Neuronal stem cell (in vitro differentiated cells): ENCODE measurements at regions not wholly inside any gene's neighbourhood (a gene's known extent, or its start where the extent isn't known, plus 50 kb on each side); places are given as distances from the start of the nearest gene placed in this dataset.
A peak's percentile ranks its signal among the peaks of the same experiment; 100 is the strongest.

Source experiments
- DNase-seq: peaks from one replicate; pipeline ENCODE4 v3.0.0-alpha.2; 2013; ENCODE audit warnings: low spot score
- H2AFZ ChIP-seq: one replicate; pipeline ENCODE4 v1.6.1; 2013; ENCODE audit warnings: mild to moderate bottlenecking, low read length, inconsistent platforms
- H2AK5ac ChIP-seq: 2 replicates; pipeline ENCODE4 v1.6.1; 2013; ENCODE audit warnings: low read depth, mild to moderate bottlenecking, inconsistent platforms, low read length, moderate library complexity, mixed read lengths
- H2BK120ac ChIP-seq: 2 replicates; pipeline ENCODE4 v1.6.1; 2013; ENCODE audit warnings: low read depth, mild to moderate bottlenecking, inconsistent platforms, low read length, moderate library complexity, mixed read lengths
- H2BK12ac ChIP-seq: one replicate; pipeline ENCODE4 v1.6.1; 2013; ENCODE audit warnings: low read length, inconsistent platforms
- H2BK15ac ChIP-seq: 2 replicates; pipeline ENCODE4 v1.6.1; 2013; ENCODE audit warnings: mild to moderate bottlenecking, low read length, inconsistent platforms, mixed read lengths
- H2BK5ac ChIP-seq: one replicate; pipeline ENCODE4 v1.6.1; 2013; ENCODE audit warnings: inconsistent platforms, mild to moderate bottlenecking, low read length, moderate library complexity
- H3K14ac ChIP-seq: one replicate; pipeline ENCODE4 v1.6.1; 2013; ENCODE audit warnings: low read length, inconsistent platforms
- H3K18ac ChIP-seq: 2 replicates; pipeline ENCODE4 v1.6.1; 2013; ENCODE audit warnings: low read length, inconsistent platforms
- H3K23ac ChIP-seq: 2 replicates; pipeline ENCODE4 v1.6.1; 2013; ENCODE audit warnings: low read depth, mild to moderate bottlenecking, mixed read lengths, low read length, inconsistent platforms; ENCODE audit not compliant: poor library complexity
- H3K27ac ChIP-seq: replicated peaks from 3 replicates; pipeline ENCODE4 v1.5.1; 2013; ENCODE audit warnings: low read length, inconsistent platforms
- H3K27me3 ChIP-seq, 3 experiments: 2 replicates each; pipeline ENCODE4 v1.6.1; 2013; ENCODE audit warnings: low read length in 3 of 3, mild to moderate bottlenecking in 2 of 3, inconsistent platforms in 1 of 3, low read depth in 1 of 3, mixed read lengths in 1 of 3, moderate library complexity in 1 of 3; ENCODE audit not compliant: control insufficient read depth in 3 of 3, insufficient read depth in 3 of 3
- H3K36me3 ChIP-seq, 2 donors: replicated peaks in 1 of 2; 2 replicates each; pipeline ENCODE4 v1.6.1; 2013; ENCODE audit warnings: low read length in 2 of 2; ENCODE audit not compliant: control insufficient read depth in 2 of 2, insufficient read depth in 2 of 2
- H3K4ac ChIP-seq: 2 replicates; pipeline ENCODE4 v1.6.1; 2013; ENCODE audit warnings: inconsistent platforms, mild to moderate bottlenecking, low read length, moderate library complexity
- H3K4me1 ChIP-seq, 2 donors: 1 replicate in 1 of 2; 2 replicates in 1 of 2; pipeline ENCODE4 v1.6.1; 2013; ENCODE audit warnings: low read length in 2 of 2, low read depth in 1 of 2; ENCODE audit not compliant: control insufficient read depth in 2 of 2, insufficient read depth in 1 of 2
- H3K4me2 ChIP-seq: one replicate; pipeline ENCODE4 v1.6.1; 2013; ENCODE audit warnings: mild to moderate bottlenecking, low read length, inconsistent platforms; ENCODE audit not compliant: insufficient read depth, poor library complexity, severe bottlenecking
- H3K4me3 ChIP-seq, 2 donors: 2 replicates each; pipeline ENCODE4 v1.5.1; 2013; ENCODE audit warnings: low read length in 2 of 2, mild to moderate bottlenecking in 2 of 2, inconsistent platforms in 1 of 2, moderate library complexity in 1 of 2
- H3K79me1 ChIP-seq: one replicate; pipeline ENCODE4 v1.6.1; 2013; ENCODE audit warnings: low read depth, mild to moderate bottlenecking, inconsistent platforms, low read length, moderate library complexity
- H3K9ac ChIP-seq: one replicate; pipeline ENCODE4 v1.6.1; 2013; ENCODE audit warnings: mild to moderate bottlenecking, low read depth, low read length, inconsistent platforms; ENCODE audit not compliant: poor library complexity
- H3K9me3 ChIP-seq, 2 donors: replicated peaks in 1 of 2; 2 replicates each; pipeline versions ENCODE3 to v1.6.1; 2013; ENCODE audit warnings: low read length in 2 of 2, mild to moderate bottlenecking in 2 of 2, inconsistent platforms in 1 of 2, low read depth in 1 of 2, mixed read lengths in 1 of 2, moderate library complexity in 1 of 2; ENCODE audit not compliant: control insufficient read depth in 2 of 2, insufficient read depth in 1 of 2
- H4K8ac ChIP-seq: one replicate; pipeline ENCODE4 v1.6.1; 2013; ENCODE audit warnings: low read depth, mild to moderate bottlenecking, inconsistent platforms, low read length, moderate library complexity
- H4K91ac ChIP-seq: one replicate; pipeline ENCODE4 v1.6.1; 2013; ENCODE audit warnings: low read length, low read depth, mild to moderate bottlenecking, inconsistent platforms; ENCODE audit not compliant: poor library complexity
- WGBS, 2 donors: extraction: QIAGEN DNeasy Blood & Tissue Kit; methylation state at CpG; one replicate each; pipeline ENCODE4 v1.1.7; 2013; ENCODE audit warnings: missing lambda C conversion rate in 2 of 2, mixed read lengths in 1 of 2; ENCODE audit not compliant: insufficient read length in 2 of 2, insufficient replicate concordance in 1 of 2; ENCODE audit errors: extremely low coverage in 2 of 2; 5-methylcytosine and 5-hydroxymethylcytosine counted together

DNA sequence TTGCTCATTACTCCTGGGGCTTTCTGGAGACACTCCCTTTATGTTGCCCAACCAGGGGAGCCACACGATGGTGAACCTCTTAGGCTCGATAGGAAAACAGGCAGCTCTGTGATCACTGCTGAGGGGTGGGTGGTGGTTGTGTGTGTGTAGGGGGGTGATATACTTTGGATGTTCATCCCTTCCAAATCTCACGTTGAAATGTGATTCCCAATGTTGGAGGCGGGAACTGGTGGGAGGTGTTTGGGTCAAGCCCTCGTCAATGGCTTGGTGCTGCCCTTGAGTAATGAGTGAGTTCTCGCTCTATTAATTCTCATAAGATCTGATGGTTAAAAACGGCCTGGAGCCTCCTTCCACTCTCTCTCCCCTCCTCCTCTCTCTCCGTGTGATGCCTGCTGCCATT is 204.0 kb upstream of the B3GAT1 start:
- Histone ChIP-seq H3K18ac (no peak overlapping the region), H3K4me1 (no peaks in the 10 kb centered on the region), H3K4me2 (no peak overlapping the region), H3K23ac (no peak overlapping the region), H2AK5ac (no peak overlapping the region), H2BK120ac (no peak overlapping the region), H3K27me3 (no peaks in the 10 kb centered on the region), H3K14ac (no peak overlapping the region), H3K27ac (no peak overlapping the region), H2AFZ (no peak overlapping the region), H3K4me3 (no peak overlapping the region), H3K36me3 (no peaks in the 10 kb centered on the region), H3K79me1 (no peaks in the 10 kb centered on the region), H3K9me3 (peaks cover 0 to 2% of the 10 kb centered on the region in 2 donors), H2BK5ac (no peak overlapping the region), H4K8ac (no peak overlapping the region), H2BK15ac (no peak overlapping the region), H2BK12ac (no peak overlapping the region), H3K9ac (no peak overlapping the region), H3K4ac (no peak overlapping the region), H4K91ac (no peak overlapping the region)
- WGBS, 2 donors = no CpG with 5 or more reads among the region's 8 CpGs
- DNase-seq = no peak

GRCh38 chr11:134615041-134615615 is 203.1 kb upstream of the B3GAT1 start:
- no peak for DNase-seq
- no peak overlapping the region for H3K4me2 ChIP-seq

GRCh38 chr11:134614141-134614540 is 202.1 kb upstream of the B3GAT1 start:
- no peak for DNase-seq
- Histone ChIP-seq H2BK5ac (no peak overlapping the region), H3K23ac (no peak overlapping the region), H4K8ac (no peak overlapping the region), H2BK120ac (no peak overlapping the region), H3K14ac (no peak overlapping the region), H3K27ac (no peak overlapping the region), H3K9me3 (peaks cover 0 to 2% of the 10 kb centered on the region in 2 donors), H4K91ac (no peak overlapping the region), H3K4me3 (no peak overlapping the region), H2AFZ (no peak overlapping the region), H3K79me1 (no peaks in the 10 kb centered on the region), H3K4me1 (no peaks in the 10 kb centered on the region), H2BK15ac (no peak overlapping the region), H3K4me2 (no peak overlapping the region), H2AK5ac (no peak overlapping the region), H3K18ac (peak overlapping the region; percentile 9), H3K4ac (no peak overlapping the region), H3K36me3 (no peaks in the 10 kb centered on the region), H3K27me3 (peaks cover 0 to 3% (median 0%) of the 10 kb centered on the region in 3 experiments), H2BK12ac (no peak overlapping the region), H3K9ac (no peak overlapping the region)
- WGBS, 2 donors = no CpG with 5 or more reads among the region's 4 CpGs

More at GRCh38 chr11:134615041-134615615, 203.1 kb upstream of the B3GAT1 start:
- Histone ChIP-seq H3K27me3 (peaks cover 0 to 3% (median 0%) of the 10 kb centered on the region in 3 experiments), H3K36me3 (no peaks in the 10 kb centered on the region), H3K79me1 (no peaks in the 10 kb centered on the region), H4K91ac (no peak overlapping the region), H2BK5ac (no peak overlapping the region), H3K9ac (no peak overlapping the region), H3K14ac (peak overlapping the region; percentile 50), H3K4me3 (no peak overlapping the region), H3K18ac (no peak overlapping the region), H2BK12ac (no peak overlapping the region), H3K9me3 (peaks cover 0 to 2% of the 10 kb centered on the region in 2 donors), H2AK5ac (no peak overlapping the region), H4K8ac (no peak overlapping the region), H2AFZ (no peak overlapping the region), H3K23ac (no peak overlapping the region), H2BK120ac (no peak overlapping the region), H2BK15ac (no peak overlapping the region), H3K4ac (no peak overlapping the region), H3K4me1 (no peaks in the 10 kb centered on the region), H3K27ac (no peak overlapping the region)
- WGBS, 2 donors = no CpG with 5 or more reads among the region's 5 CpGs

DNA sequence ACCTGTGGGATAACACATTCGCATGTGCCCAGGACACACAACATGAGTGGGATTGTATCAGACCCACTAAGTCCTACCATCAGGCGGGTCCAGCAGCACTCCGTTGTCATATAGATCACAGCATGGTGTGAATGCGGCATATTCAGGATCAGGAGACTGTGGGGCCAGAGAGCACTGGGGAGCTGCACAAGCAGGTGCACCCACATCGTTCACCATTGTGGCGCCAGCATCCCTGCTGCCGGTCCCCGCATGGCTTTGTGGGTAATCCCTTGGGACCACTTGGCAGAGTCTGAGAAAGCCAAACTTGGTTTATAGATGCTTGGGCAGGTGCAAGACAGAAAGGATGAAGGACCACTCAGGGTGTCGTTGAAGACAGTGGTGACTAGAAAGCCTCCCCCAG is 201.6 kb upstream of the B3GAT1 start:
- Histone ChIP-seq H3K4me2 (no peak overlapping the region), H3K4me1 (no peaks in the 10 kb centered on the region), H3K27ac (no peak overlapping the region), H3K4me3 (no peak overlapping the region), H2BK120ac (no peak overlapping the region), H3K23ac (no peak overlapping the region), H4K8ac (no peak overlapping the region), H3K27me3 (peaks cover 0 to 3% (median 0%) of the 10 kb centered on the region in 3 experiments), H2BK5ac (no peak overlapping the region), H3K9ac (no peak overlapping the region), H3K79me1 (no peaks in the 10 kb centered on the region), H3K18ac (peak overlapping the region; percentile 9), H4K91ac (no peak overlapping the region), H3K9me3 (peaks cover 0 to 2% of the 10 kb centered on the region in 2 donors), H2BK12ac (no peak overlapping the region), H3K36me3 (no peaks in the 10 kb centered on the region), H2AK5ac (no peak overlapping the region), H3K4ac (no peak overlapping the region), H2BK15ac (no peak overlapping the region), H2AFZ (no peak overlapping the region), H3K14ac (no peak overlapping the region)
- no peak for DNase-seq
- no CpG with 5 or more reads among the region's 9 CpGs for WGBS, 2 donors
